HepG2 (cell line): ENCODE measurements at regions not wholly inside any gene's neighbourhood (a gene's known extent, or its start where the extent isn't known, plus 50 kb on each side); places are given as distances from the start of the nearest gene placed in this dataset.

Source experiments
- HDAC2 ChIP-seq: sonication (generic); formaldehyde crosslinking; IDR thresholded peaks from 2 replicates; pipeline ENCODE4 v1.4.0; 2020; ENCODE audit warnings: missing genetic modification reagents
- KMT2B ChIP-seq: IDR thresholded peaks from 2 replicates; pipeline ENCODE4 v1.6.1; 2016; ENCODE audit warnings: missing genetic modification reagents, missing compliant biosample characterization
- TF ChIP-seq, protein P1 (sequence below): sonication (generic); formaldehyde crosslinking; IDR thresholded peaks from 2 replicates; pipeline ENCODE4 v1.5.0; 2020; ENCODE audit warnings: mild to moderate bottlenecking, missing genetic modification reagents, moderate library complexity

DNA sequence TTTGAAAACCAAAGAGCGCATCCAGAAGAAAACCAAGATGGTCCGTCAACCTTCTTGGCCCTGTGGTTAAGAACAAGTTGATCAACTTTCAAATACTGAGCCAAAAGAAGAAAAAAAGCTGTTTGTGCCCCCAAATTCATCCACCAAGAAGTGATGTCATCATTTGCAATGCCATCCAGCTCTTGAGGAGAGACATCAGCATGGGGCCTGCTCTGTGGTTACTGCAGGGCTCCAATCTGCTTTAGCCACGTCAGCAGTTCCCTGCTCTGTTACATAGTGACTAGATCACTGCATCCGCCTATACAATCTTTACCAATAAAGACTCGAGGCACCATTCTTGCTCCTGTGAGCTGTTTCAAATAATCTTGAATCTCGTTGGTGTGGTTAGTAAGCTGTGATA lies 75.0 kb upstream of the BLCAP start:
- TF ChIP-seq, protein P1, sequence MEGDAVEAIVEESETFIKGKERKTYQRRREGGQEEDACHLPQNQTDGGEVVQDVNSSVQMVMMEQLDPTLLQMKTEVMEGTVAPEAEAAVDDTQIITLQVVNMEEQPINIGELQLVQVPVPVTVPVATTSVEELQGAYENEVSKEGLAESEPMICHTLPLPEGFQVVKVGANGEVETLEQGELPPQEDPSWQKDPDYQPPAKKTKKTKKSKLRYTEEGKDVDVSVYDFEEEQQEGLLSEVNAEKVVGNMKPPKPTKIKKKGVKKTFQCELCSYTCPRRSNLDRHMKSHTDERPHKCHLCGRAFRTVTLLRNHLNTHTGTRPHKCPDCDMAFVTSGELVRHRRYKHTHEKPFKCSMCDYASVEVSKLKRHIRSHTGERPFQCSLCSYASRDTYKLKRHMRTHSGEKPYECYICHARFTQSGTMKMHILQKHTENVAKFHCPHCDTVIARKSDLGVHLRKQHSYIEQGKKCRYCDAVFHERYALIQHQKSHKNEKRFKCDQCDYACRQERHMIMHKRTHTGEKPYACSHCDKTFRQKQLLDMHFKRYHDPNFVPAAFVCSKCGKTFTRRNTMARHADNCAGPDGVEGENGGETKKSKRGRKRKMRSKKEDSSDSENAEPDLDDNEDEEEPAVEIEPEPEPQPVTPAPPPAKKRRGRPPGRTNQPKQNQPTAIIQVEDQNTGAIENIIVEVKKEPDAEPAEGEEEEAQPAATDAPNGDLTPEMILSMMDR (CRISPR knock-in tag): no peak
- TF ChIP-seq HDAC2 (CRISPR knock-in tag): no peak
- no peak for TF ChIP-seq KMT2B
